ENCODE measurements at regions not wholly inside any gene's neighbourhood (a gene's known extent, or its start where the extent isn't known, plus 50 kb on each side); places are given as distances from the start of the nearest gene placed in this dataset.

- no peak for TF ChIP-seq POLR2A (IDR thresholded peaks at IDR 0.05)
- no peak for TF ChIP-seq CTCF (IDR thresholded peaks at IDR 0.05)
Observed at GRCh38 chr2:53460937-53461336, 306.7 kb upstream of the CHAC2 start.

Data from right lobe of liver (tissue), 4 donors.